Astrocyte (in vitro differentiated cells and primary cell): ENCODE measurements at regions not wholly inside any gene's neighbourhood (a gene's known extent, or its start where the extent isn't known, plus 50 kb on each side); places are given as distances from the start of the nearest gene placed in this dataset.

ENCODE experiments used
- DNase-seq: peaks from one replicate; pipeline ENCODE4 v3.0.0-alpha.2; 2010; ENCODE audit warnings: low read depth
- FAIRE-seq: peaks from 2 replicates; lab custom pipeline; 2011; peaks lifted over from hg19 to GRCh38; lab: Jason Lieb, UNC
- H2AFZ ChIP-seq: 2 replicates; pipeline ENCODE4 v1.6.0; 2012; ENCODE audit warnings: low read depth, low read length, inconsistent platforms
- H3K27ac ChIP-seq: 2 replicates; pipeline ENCODE4 v1.5.1; 2011; ENCODE audit warnings: low read depth, low read length, inconsistent platforms
- H3K27me3 ChIP-seq: 2 replicates; pipeline ENCODE4 v1.6.0; 2011; ENCODE audit warnings: low read length, inconsistent platforms; ENCODE audit not compliant: insufficient read depth
- H3K36me3 ChIP-seq: 2 replicates; pipeline ENCODE4 v1.5.1; 2011; ENCODE audit warnings: low read length, inconsistent platforms; ENCODE audit not compliant: insufficient read depth
- H3K4me1 ChIP-seq: 2 replicates; pipeline ENCODE4 v1.5.1; 2011; ENCODE audit warnings: low read length, inconsistent platforms; ENCODE audit not compliant: insufficient read depth
- H3K4me2 ChIP-seq: 2 replicates; pipeline ENCODE4 v1.6.0; 2012; ENCODE audit warnings: low read length, inconsistent platforms
- H3K4me3 ChIP-seq: 2 replicates; pipeline ENCODE4 v1.5.1; 2011; ENCODE audit warnings: low read depth, mild to moderate bottlenecking, low read length, inconsistent platforms; ENCODE audit not compliant: insufficient read depth
- H3K79me2 ChIP-seq: 2 replicates; pipeline ENCODE4 v1.6.0; 2012; ENCODE audit warnings: mild to moderate bottlenecking, low read length, inconsistent platforms; ENCODE audit not compliant: insufficient read depth
- H3K9ac ChIP-seq: 2 replicates; pipeline ENCODE4 v1.6.0; 2012; ENCODE audit warnings: mild to moderate bottlenecking, low read length, inconsistent platforms
- H3K9me3 ChIP-seq: 2 replicates; pipeline ENCODE4 v1.5.1; 2012; ENCODE audit warnings: low read depth, mild to moderate bottlenecking, low read length, inconsistent platforms; ENCODE audit not compliant: insufficient read depth
- H4K20me1 ChIP-seq: 2 replicates; pipeline ENCODE4 v1.6.0; 2012; ENCODE audit warnings: low read length, inconsistent platforms; ENCODE audit not compliant: insufficient read depth
- H3K27ac Mint-ChIP-seq: one replicate; pipeline ENCODE4 v1.8.0; 2021; ENCODE audit warnings: mild to moderate bottlenecking, mixed read lengths; ENCODE audit not compliant: unreplicated experiment
- H3K27me3 Mint-ChIP-seq: one replicate; pipeline ENCODE4 v1.8.0; 2021; ENCODE audit warnings: low read depth, mixed read lengths; ENCODE audit not compliant: unreplicated experiment
- H3K36me3 Mint-ChIP-seq: one replicate; pipeline ENCODE4 v1.8.0; 2021; ENCODE audit warnings: low read depth, mixed read lengths; ENCODE audit not compliant: unreplicated experiment
- H3K4me1 Mint-ChIP-seq: one replicate; pipeline ENCODE4 v1.8.0; 2021; ENCODE audit warnings: low read depth, mixed read lengths; ENCODE audit not compliant: unreplicated experiment
- H3K4me3 Mint-ChIP-seq: one replicate; pipeline ENCODE4 v1.8.0; 2021; ENCODE audit warnings: mild to moderate bottlenecking, moderate library complexity, mixed read lengths; ENCODE audit not compliant: unreplicated experiment
- H3K9me3 Mint-ChIP-seq: one replicate; pipeline ENCODE4 v1.8.0; 2021; ENCODE audit warnings: mild to moderate bottlenecking, mixed read lengths; ENCODE audit not compliant: unreplicated experiment
- EZH2 ChIP-seq: IDR thresholded peaks from 2 replicates; pipeline ENCODE4 v1.6.1; 2012; ENCODE audit warnings: mild to moderate bottlenecking, low read length, inconsistent platforms; ENCODE audit not compliant: insufficient read depth
- TF ChIP-seq, protein P1 (sequence below): IDR thresholded peaks from 2 replicates; pipeline ENCODE4 v1.5.1; 2011; ENCODE audit warnings: low read depth, mild to moderate bottlenecking, inconsistent platforms, low read length, moderate library complexity; ENCODE audit not compliant: insufficient read depth

DNA sequence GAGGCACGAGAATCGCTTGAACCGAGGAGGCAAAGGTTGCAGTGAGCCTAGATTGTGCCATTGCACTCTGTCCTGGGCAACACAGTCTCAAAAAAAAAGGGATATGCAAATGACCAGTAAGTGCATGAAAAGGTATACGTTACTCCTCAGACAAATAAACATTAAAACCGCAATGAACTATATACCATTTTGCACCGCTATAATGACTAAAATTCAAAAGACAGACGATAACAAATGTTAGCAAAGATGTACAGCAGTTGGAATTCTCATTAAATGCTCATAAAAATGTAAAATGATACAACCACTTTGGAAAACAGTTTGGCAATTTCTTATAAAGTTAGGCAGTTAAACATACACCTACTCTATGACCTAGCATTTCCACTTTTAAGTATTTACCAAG is 67.4 kb upstream of the MSH6 start:
- H4K20me1 ChIP-seq, result no peaks in the 10 kb centered on the region
- H2AFZ ChIP-seq, result no peak overlapping the region
- H3K27me3 Mint-ChIP-seq, result peaks cover 3% of the 10 kb centered on the region
- H3K4me1 Mint-ChIP-seq, result peaks cover 1% of the 10 kb centered on the region
- H3K27me3 ChIP-seq, result no peaks in the 10 kb centered on the region
- H3K4me1 ChIP-seq, result no peaks in the 10 kb centered on the region
- H3K27ac ChIP-seq, result no peak overlapping the region
- H3K79me2 ChIP-seq, result no peaks in the 10 kb centered on the region
- DNase-seq, result no peak
- peaks cover 2% of the 10 kb centered on the region for H3K36me3 Mint-ChIP-seq
- no peak overlapping the region for H3K9ac ChIP-seq
- no peak overlapping the region for H3K4me3 ChIP-seq
- H3K4me2 ChIP-seq, result no peak overlapping the region
- peaks cover 3% of the 10 kb centered on the region for H3K9me3 Mint-ChIP-seq
- no peak overlapping the region for H3K27ac Mint-ChIP-seq
- no peaks in the 10 kb centered on the region for H3K9me3 ChIP-seq
- no peaks in the 10 kb centered on the region for H3K36me3 ChIP-seq
- no peak overlapping the region for H3K4me3 Mint-ChIP-seq
- TF ChIP-seq, protein P1, sequence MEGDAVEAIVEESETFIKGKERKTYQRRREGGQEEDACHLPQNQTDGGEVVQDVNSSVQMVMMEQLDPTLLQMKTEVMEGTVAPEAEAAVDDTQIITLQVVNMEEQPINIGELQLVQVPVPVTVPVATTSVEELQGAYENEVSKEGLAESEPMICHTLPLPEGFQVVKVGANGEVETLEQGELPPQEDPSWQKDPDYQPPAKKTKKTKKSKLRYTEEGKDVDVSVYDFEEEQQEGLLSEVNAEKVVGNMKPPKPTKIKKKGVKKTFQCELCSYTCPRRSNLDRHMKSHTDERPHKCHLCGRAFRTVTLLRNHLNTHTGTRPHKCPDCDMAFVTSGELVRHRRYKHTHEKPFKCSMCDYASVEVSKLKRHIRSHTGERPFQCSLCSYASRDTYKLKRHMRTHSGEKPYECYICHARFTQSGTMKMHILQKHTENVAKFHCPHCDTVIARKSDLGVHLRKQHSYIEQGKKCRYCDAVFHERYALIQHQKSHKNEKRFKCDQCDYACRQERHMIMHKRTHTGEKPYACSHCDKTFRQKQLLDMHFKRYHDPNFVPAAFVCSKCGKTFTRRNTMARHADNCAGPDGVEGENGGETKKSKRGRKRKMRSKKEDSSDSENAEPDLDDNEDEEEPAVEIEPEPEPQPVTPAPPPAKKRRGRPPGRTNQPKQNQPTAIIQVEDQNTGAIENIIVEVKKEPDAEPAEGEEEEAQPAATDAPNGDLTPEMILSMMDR, result no peak
- no peak for TF ChIP-seq EZH2
- no peak for FAIRE-seq

DNA sequence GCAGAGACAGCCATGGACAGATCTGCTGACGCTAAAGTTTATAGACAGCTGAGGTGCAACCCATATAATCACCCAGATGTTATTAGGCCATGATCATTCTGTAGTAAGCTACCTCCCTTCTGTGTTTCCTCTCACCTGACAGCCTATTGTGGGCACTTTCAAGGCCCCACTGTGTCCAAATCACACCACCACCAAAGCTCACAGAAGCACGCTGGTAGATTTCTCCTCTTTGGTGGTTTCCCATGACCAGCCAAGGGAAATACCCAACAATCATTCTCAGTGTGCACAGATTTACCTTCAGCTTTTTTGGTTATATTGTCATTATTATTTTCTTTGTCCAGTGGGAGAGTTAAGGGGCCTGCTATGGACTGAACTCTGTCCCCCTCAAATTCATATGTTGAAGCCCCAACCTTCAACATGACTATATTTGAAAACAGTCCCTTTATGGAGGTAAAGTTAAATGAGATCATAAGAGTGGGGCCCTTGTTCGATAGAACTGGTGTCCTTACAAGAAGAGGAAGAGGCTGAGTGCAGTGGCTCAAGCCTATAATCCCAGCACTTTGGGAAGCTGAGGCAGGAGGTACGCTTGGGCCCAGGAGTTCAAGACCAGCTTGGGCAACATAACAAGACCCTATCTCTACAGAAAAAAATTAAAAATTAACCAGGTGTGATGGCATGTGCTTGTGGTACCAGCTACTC is 74.0 kb upstream of the MSH6 start:
- no peaks in the 10 kb centered on the region for H3K4me1 ChIP-seq
- H3K9me3 ChIP-seq, result no peaks in the 10 kb centered on the region
- no peaks in the 10 kb centered on the region for H3K36me3 Mint-ChIP-seq
- no peak overlapping the region for H3K27ac ChIP-seq
- H3K4me2 ChIP-seq, result no peak overlapping the region
- no peak overlapping the region for H2AFZ ChIP-seq
- H3K9ac ChIP-seq, result no peak overlapping the region
- H3K9me3 Mint-ChIP-seq, result no peaks in the 10 kb centered on the region
- TF ChIP-seq, protein P1, result no peak
- TF ChIP-seq EZH2, result no peak
- no peak for DNase-seq
- no peaks in the 10 kb centered on the region for H3K36me3 ChIP-seq
- no peaks in the 10 kb centered on the region for H3K79me2 ChIP-seq
- H3K4me1 Mint-ChIP-seq, result no peaks in the 10 kb centered on the region
- no peaks in the 10 kb centered on the region for H4K20me1 ChIP-seq
- H3K27me3 ChIP-seq, result no peaks in the 10 kb centered on the region
- H3K27ac Mint-ChIP-seq, result no peak overlapping the region
- FAIRE-seq, result no peak
- no peak overlapping the region for H3K4me3 Mint-ChIP-seq
- H3K4me3 ChIP-seq, result no peak overlapping the region
- H3K27me3 Mint-ChIP-seq, result peaks cover 8% of the 10 kb centered on the region

DNA sequence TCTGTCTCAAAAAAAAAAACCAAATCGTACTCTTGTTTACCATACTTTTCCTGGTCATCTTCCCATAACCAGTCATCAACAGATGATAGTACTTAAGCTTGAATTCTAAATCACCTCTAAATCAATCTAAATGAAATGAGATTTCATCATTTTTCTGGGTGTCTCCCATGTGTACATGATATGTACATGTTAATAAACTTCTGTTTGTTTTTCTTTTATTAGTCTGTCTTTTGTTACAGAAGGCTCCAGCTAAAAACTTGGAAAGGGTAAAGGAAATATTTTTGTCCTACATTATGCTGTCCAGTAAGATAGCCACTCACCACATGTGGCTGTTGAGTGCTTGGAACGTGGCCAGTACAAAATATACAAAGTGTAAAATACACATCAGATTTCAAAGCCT is 78.7 kb upstream of the MSH6 start:
- Histone ChIP-seq H3K4me2 (no peak overlapping the region), H3K9me3 (no peaks in the 10 kb centered on the region), H2AFZ (no peak overlapping the region), H3K4me3 (no peak overlapping the region), H3K27me3 (no peaks in the 10 kb centered on the region), H3K79me2 (no peaks in the 10 kb centered on the region), H3K36me3 (no peaks in the 10 kb centered on the region), H3K27ac (no peak overlapping the region), H3K4me1 (no peaks in the 10 kb centered on the region), H4K20me1 (no peaks in the 10 kb centered on the region), H3K9ac (no peak overlapping the region)
- no peak overlapping the region for H3K27ac Mint-ChIP-seq
- H3K4me3 Mint-ChIP-seq, result no peak overlapping the region
- no peaks in the 10 kb centered on the region for H3K9me3 Mint-ChIP-seq
- no peaks in the 10 kb centered on the region for H3K4me1 Mint-ChIP-seq
- no peak for FAIRE-seq
- TF ChIP-seq, protein P1, result no peak
- no peak for TF ChIP-seq EZH2
- no peaks in the 10 kb centered on the region for H3K36me3 Mint-ChIP-seq
- H3K27me3 Mint-ChIP-seq, result peaks cover 3% of the 10 kb centered on the region
- DNase-seq, result no peak
